Hindlimb muscle (tissue), 1 donor: ENCODE measurements at regions not wholly inside any gene's neighbourhood (a gene's known extent, or its start where the extent isn't known, plus 50 kb on each side); places are given as distances from the start of the nearest gene placed in this dataset.

Source experiments
- DNase-seq: peaks from one replicate; pipeline ENCODE4 v3.0.0-alpha.2; 2013

DNA sequence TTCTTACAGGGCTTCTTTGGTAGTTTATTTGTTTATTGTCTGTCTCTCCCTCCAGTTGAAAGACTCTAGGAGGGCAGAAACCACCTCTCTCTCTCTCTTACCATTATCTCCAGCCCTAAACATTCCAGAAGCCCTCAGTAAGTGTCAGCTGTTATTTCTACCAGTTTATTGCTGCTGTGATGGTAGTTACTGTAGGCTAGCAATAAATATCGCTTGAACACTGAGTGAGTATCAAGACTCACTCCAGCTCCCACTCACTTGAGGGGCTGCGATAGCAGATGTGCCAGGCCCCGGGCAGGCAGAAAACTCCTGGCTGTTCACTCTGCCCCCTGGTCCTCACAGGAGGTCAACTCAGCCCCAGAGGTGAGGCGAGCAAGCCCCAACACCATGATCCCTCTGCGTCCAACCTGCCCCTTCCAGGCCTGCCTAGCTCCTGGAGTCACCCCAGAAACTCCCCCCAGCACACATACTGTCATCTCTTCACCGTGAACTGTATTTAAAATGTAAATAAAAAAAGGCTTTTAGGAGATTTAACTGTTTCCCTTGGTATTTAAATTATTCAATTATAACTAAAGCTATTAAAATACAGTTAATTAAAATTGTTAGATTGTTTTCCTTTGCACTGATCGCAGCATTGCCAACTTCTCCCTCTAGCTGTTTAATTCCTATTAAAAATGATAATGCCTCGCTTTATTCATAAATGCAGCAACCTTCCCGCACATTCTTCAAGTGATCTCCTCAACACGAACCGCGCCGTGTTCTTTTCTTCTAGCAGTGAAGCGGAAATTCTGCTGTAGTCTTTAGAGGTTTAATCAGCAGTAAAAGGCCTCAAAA is 321.1 kb upstream of the ZMIZ1 start:
- no peak for DNase-seq

DNA sequence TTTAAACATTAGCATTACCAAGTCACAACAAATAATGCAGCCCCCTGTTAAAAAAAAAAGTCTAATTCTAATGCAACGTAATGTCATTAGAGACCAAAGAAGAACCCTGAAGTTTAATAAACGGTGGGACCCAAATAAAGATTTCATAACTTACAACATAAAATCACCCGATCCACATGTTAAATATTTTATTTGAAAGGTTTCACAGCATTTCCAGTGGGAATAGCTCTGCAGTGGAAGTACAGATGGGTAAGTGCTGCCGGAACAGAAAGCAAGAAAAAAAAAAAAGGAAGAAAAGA is 320.6 kb upstream of the ZMIZ1 start:
- no peak for DNase-seq

DNA sequence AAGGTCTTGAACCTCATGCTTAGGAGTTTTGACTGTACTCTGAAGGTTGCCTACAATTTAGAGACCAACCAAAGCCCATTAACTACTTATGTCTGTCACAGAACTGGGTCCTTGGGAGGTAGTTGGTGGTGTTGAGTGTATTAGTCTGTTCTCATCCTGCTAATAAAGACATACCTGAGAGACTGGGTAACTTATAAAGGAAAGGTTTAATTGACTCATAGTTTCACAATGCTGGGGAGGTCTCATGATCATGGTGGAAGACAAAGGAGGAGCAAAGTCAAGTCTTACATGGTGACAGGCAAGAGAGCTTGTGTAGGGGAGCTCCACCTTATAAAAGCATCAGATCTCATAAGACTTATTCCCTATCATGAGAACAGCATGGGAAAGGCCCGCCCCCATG is 319.6 kb upstream of the ZMIZ1 start:
- no peak for DNase-seq

DNA sequence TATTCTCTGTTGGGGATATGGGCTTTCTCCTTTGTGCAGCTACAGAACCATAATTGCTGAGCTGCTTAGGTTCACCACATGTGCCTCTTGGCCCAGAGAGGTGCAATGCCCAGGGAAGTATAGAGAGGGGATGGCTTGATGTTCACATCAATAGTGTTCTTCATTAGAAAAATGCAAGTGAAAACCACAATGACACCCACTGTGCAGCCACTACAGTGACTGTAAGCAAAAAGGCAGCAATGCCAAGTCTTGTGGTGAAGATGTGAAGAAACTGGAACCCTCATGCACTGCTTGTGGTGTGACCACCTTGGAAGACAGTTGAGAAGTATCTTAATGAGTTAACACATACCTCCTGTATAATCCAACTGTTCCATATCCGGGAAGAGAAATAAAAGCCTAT is 318.9 kb upstream of the ZMIZ1 start:
- DNase-seq, result no peak

DNA sequence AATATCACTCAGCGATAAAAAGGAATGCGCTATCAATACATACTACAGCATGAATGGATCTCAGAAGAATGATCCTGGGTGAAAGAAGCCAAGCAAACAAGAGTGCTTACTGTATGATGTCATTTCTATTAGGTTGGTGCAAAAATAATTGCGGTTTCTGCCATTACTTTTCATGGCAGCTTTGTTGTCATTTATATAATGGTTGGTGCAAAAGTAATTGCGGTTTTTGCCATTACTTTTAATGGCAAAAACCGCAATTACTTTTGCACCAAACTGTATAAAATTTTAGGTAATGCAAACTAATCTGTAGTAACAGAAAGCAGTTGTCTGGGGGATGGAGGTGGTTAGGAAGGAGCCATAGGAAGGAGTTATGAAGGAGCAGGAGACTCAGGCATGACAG is 318.3 kb upstream of the ZMIZ1 start:
- DNase-seq, result no peak

DNA sequence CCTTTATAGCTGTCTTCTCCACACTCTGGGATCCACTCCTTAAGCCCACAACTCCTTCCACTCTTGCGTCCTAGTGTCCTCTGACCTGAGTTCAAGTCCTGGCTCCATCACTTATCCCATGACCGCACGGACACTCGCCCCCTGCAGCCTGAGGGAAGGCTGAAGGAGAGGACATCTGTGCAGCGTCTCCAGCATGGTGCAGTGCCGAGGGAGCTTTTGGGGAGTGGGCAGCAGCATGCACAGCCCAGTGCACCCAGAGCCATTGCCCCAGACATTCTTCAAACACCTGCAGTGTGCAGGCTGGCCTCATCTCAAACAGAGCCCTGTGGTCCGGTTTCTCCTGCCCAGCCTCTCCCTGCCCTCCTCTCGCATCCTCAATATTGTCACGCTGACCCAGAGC is 317.1 kb upstream of the ZMIZ1 start:
- DNase-seq, result no peak

DNA sequence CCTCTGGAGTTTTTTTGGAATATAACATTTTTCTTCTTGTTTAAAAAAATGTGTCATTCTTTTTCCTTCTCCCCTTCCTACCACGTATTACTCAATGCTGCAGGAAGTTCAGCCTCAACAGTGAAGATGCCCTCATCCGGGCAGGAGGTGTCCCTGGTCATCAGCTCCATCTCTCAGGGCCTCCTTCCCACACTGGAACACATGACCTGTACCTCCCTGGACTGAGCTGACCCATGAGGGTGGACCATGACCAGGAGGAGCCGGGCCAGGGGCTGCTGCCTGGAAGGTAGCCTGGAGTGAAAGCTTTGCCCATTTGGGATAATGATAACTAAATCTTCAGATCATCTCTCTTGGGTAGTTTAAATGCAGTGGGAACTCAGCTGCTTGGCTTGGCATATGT is 316.5 kb upstream of the ZMIZ1 start:
- no peak for DNase-seq

DNA sequence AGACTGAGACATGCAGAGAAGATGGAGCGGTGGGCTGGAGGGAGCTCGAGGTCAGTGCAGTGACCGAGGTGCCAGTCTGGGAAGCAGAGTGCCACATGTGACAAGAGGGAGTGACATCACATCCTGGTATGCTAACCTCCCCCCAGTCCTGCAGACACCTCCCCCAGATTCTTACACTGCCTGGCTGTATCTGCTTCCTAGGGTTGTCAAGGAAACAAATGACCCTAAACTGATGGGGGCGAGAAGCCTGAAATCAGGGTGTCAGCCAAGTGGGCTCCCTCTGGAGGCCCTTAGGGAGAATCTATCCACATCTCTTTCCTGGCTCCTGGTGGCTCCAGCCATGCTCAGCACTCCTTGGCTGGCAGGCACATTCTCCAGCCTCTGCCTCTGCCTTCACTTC is 316.1 kb upstream of the ZMIZ1 start:
- DNase-seq, result no peak

DNA sequence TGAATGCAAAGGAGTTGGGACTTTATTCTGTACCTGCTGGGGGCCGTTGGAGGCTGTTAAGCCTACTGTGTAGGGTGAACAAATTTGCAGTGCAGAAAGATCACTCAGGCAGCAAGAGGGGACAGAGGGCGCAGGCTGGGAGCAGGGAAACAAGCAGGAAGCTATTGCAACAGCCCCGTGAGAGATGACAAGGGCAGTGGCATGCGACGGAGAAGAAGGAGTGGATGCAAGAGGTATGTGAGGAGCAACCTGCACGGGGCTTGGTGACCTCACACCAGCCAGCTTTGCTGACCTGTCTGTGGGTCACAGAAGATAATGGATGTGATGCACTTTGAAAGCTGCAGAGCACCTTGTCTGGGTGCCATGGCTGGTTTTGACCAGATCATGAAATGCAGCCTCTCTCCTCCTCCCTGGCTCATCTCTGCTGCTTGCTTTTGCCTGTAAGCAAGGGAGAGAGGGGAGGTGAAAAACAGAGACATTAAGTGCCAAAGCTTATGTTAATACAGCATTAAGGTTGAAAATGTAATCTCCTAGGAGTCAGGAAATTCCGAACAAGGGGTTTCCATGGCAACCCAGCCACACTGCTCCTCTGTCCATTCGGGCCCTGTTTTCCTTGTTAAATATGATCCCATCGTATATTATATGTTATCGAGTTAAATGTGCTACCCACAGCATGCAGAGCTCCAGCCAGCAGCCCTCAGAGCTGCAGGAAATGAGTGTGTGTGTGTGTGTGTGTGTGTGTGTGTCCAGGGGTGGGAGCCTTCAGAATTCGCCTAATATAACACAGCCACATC is 314.3 kb upstream of the ZMIZ1 start:
- DNase-seq, result peak; percentile 70

DNA sequence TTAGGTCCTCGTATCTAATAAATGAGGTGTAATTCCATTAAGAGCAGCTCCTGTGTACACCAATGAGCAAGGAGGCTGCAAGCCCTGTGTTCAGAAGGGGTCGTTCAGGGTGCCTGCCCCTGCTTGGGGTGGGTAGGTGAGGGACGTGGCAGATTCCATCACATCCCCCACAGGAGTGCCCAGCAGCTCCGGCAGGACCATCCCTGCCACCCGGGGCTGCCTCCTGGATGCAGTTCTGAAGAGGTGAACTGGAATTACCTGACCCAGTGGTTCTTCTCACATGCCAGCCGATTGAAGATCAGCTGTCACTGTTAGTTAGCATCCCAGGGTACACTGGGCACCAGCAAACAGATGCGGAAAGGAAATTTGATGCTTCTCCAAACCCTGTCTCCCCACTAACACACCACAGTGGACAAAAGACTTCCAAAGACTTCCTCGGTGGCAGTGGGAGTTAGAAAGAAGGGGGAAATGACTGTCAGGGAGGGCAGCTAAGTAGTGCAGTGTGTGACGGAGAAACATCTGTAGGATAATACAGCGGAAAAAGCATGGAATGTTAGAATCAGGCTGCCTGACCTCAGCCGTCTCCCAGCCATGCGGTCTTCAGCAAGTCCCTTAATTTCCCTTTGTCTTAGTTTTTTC is 313.6 kb upstream of the ZMIZ1 start:
- DNase-seq, result no peak

DNA sequence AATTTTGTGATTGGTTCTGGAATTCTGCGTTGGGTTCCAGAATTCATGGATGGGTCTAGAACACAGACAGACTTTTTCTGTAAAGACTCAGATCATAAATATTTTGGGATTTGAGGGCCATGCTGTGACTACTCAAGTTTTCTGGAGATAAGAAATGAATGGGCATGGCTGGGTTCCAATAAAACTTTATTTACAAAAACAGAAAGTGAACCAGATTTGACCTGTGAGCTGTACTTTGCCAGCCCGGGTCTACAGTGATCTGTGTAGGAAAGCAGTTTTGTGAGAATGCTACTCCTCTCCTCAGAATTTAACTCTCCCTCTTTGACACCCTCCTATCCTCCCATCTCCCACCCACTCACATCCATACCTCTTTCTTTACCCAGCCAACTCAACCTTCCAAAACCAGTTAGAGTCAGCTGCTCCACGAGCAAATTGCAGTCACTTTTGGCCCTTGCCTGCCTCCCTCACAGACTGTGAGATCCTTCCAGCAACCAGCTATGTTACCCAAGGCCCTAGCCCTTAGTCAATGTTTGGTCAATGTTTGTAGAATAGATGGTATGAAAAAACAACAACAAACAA is 312.8 kb upstream of the ZMIZ1 start:
- DNase-seq, result no peak

DNA sequence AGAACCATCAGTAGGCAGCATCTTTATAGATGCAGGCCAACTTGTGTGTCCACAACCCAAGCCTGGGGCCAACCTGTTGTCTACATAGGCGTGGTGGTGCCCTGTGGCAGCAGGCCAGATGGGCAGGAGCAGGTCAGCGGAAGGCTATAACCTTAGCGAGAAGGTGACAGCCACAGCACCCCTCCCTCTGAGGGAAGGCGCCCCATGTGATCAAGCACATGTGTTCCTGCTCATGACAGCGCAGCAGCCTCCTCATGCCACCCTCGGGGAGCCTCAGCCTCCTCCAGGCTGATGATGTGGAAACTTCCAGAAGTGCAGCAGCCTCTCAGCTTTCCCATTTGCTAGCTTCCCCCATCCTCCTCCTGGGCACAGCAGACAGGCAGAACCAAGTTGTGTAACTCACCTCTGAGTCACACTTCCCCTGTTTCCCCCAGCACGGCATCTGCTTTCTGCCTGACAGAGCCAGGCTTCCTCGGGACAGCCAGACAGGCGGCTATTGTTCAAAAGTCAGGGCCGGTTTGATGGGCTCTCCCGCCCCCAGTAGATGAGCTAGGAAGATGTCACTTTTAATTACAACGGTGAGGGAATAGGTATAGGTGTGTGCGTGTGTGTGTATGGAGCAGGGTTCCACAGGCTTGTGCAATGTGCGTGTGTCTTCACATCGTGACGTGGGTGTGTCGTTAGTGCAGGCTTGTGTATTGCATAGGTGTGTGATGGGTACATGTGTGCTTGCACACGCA is 312.0 kb upstream of the ZMIZ1 start:
- peak; percentile 70 for DNase-seq

DNA sequence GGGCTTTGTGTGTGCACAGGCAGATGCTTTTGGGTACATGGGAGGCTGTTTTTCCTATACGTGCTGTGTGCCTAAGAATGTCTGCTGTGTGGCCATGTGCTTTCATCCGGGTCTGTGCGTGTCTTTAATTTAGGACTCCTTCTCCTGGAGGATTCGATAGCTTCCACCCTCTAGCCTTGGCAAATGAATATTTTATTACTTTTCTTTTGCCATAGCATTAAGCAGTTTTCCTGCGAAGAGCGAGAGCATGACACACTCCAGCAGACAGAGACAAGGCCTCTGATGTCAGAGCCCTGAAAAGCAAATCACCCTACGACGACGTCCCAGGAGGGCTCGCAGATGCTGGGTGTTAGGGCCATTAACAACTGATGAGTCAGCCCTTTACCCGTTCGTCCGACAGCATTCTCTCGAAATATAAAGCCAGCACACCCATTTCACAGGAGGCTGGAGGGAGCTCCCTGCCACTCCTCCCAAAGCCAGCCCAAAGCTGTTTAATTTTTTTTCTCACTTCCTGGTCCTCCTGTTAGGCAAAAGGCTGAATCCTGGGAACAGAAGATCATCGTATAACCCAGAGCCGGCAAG is 311.3 kb upstream of the ZMIZ1 start:
- DNase-seq, result no peak

DNA sequence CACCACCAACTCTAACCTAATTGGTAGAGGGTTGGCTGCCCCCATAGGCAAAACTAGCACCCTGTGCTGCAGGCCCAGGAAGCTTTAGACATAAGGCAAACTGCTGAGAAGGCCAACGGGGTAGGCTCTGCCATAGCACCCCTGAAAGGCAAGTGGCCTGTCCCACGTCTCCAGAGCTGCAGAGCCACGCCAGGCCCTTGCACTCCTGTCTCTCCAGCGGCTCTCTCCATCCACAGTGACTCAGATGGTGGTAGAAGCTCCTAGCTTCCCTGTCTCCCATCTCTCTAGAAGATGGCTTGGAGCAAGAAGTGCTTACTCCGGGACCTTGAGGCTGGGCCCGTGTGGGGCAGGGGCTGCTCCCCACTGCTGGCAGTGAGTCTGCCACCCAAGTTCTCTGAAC is 310.6 kb upstream of the ZMIZ1 start:
- DNase-seq, result no peak

DNA sequence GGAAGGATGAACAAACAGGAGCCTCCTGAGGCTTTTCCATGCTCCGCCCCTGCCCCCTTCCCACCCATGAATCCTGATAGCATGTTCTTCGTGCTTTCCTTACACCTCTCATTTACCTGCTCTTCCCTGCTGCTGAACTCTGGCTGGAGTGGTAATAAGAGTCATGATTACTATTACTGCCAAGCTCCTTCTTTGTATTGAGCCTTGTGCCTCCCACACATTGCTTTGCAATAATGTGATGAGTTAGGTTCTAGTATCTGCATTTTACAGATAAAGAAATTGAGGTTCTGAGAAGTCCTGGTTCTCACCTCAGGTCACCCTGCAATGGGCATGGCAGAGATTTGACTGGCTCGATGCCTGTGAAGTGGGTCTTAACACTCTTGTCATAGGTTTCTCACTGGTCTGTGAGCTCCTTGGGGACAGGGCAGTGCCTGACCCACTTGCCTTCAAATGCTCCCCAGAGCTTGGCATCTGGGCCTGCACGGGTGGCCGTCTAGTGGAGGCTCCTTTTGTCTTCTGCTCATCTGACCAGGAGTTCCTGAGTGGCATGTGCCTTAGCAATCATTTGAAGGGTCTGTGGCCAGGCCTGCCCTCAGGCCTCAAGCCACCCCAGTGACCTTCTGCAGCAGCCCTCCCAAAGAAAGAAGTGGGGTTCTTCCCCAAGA is 309.2 kb upstream of the ZMIZ1 start:
- DNase-seq, result no peak

DNA sequence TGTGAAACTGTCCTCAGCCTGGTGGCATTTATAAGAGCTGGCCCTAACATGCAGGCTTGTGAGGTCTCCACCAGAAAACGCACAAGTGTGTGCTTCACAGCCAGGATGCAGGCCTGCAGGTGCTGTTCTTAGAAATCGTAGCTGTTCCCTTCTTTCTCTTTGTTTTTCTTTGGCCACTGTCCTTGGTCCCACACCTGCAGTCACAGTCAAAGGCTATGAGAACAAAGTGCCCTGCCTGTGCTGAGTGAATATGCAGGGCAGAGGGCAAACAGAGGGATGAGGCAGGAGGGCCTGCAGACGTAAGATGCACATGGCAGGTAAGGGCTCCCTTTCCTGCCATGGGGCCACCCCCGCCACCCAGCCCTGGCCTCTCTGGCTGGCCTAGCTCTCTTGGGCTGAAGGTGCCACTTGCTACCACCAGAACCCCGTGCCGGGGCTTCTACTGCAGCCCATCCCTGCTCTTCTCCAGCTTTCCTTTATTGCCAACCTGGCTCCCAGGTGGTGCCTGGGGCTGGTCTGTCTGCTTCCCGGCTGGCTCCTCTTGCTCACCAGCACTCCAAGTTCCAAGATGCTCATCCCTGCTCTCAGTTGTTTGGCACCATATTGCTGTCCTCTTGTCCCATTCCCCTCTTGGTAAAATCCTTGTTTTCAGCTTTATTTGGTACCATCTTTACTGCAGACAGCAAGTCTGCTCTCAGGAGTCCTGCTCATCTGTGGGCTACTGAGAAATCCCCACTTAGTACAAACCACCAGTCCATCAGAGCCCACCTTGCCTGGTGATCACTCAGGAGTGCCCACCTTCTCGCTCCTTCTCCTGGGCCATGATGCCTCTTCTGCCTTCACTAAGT is 308.1 kb upstream of the ZMIZ1 start:
- no peak for DNase-seq

DNA sequence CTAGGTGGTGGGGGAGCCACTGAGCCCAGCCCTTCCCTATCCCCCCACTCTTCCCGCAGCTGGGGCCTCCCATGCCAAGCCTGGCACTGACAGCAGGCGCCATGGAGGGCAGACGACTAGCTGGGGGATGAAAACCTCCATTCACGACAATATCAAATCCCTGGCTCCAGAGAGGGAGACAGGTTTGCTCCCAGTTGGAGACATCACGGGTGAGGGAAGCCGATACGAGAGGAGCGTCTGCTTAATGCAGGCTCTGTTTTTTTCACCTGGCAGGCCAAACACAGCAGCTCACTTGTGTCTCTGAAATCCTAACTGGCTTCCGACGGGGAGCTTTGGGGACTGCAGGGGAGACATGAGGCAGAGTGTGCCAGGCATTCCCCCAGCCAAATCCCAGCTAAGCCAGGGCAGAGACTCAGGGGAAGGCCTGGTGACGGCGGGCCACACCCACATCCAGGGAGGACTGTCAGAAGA is 307.4 kb upstream of the ZMIZ1 start:
- DNase-seq, result no peak

DNA sequence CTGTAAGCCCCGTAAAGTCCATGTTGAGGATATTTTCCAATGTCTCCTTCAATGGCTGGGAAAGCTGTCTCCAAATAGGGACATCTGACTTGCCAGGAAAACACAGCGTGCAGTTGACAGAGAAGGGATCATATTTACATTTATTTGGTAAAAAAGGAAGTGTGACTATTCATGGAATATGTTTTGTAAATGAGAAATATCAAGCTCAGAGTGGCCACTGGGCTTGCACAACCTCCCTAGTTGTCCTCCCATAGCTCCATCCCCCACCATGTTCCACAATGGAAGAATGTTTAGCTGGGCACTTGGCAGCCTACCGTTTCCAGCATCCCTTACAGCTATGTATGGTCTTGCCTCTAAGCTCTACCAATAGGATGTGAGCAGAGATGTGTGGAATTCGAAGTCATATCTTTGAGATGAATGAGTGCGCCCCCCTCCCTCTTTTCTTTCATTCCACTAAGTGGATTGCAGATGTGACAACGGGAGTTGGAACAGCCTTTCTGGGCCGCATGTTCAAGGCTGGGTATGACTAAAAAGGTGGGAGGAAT is 306.6 kb upstream of the ZMIZ1 start:
- no peak for DNase-seq

DNA sequence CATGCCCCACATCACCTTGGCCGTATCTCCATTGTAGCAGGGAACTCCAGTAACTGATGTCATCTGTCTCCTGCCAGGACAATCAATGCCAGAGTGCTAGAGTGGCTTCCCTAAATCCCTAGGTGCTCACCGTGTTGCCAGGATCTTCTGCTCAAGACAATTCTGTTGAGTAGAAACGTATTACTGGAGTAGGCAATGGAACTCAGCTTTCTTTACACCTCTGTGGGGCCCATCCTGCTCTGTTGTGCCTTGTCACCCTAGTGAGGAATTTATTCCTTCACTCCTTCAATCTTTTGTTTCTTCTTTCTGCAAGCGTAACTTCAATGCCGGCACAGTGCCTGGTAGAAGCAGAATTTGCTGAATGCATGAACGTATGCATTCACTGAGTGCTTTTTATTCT is 305.5 kb upstream of the ZMIZ1 start:
- DNase-seq, result no peak

DNA sequence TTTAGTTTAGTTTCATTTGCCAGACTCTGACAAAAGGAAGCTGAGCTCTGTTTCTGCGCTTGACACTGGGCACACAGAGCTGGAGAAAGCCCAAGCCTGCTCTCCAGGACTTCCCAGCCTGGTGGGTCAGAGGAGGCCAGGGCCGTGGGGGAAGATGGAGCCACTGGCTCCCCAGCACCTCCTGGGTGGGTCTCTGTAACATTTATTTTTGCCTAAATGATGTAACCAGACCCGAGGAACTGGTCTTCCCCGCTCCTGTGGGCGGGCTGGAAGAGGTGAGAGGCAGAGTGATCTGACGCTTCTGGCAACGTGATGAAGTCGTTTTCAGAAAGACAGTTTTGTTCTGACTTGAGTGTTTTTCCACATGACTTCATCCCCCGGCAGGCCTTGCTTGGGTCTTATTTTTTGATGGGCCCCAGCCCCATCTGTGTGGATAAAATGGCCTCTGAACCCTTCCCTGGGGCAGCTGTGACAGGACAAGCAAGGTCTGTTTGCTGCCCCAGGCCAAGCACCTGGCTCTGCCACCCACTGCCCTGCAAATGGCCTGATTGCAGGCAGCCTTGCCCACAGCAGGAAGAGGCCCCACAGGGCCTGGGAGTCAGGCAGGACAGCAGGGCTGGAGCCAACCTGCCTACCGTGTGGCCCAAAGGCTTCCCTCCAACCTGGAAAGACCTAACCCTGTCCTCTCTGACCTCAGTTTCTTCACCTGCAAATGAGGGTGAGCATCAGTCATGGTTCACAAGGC is 304.9 kb upstream of the ZMIZ1 start:
- DNase-seq, result peak; percentile 79
